ENCODE measurements at regions not wholly inside any gene's neighbourhood (a gene's known extent, or its start where the extent isn't known, plus 50 kb on each side); places are given as distances from the start of the nearest gene placed in this dataset.

DNA sequence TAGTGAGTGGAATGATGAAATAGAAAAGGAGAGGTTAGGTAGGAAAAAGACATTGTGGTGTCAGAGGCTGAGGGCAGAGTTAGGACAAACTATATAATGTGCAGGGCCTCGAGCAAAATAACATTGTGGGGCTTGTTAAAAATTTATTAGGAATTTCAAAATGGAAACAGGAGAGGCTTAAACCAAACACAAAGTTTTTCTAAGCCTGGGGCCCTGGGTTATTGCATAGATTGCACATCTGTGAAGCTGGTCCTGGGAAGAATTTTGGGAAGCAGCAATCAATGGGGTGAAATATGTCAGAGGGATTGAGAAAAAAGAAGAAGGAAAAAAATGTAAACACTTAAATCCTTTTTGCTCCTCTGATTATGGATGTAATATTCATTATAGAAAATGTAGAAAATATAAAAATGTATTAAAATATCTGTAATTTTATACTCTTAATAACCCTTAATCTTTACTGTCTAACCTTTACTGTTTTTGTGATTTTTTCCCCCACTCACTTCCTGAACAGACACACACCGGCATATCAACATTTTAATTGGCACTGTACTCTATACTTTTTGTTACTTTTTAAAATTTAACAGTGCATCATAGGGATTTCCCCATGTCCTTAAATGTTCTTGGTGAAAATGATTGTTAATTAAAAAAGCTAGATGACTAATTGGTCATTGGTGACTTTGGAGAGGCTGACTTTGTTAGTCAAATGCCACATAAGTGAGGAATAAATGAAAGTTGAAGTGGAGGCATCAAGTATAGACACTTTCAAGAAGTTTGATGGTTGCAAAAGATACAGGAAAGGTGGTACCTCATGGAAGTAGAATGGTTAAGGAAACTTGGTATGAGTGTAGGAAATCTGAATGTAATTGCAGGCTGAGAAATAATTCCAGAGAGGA lies 183.4 kb downstream of the NFKBIZ start:
- TF ChIP-seq, protein P1, sequence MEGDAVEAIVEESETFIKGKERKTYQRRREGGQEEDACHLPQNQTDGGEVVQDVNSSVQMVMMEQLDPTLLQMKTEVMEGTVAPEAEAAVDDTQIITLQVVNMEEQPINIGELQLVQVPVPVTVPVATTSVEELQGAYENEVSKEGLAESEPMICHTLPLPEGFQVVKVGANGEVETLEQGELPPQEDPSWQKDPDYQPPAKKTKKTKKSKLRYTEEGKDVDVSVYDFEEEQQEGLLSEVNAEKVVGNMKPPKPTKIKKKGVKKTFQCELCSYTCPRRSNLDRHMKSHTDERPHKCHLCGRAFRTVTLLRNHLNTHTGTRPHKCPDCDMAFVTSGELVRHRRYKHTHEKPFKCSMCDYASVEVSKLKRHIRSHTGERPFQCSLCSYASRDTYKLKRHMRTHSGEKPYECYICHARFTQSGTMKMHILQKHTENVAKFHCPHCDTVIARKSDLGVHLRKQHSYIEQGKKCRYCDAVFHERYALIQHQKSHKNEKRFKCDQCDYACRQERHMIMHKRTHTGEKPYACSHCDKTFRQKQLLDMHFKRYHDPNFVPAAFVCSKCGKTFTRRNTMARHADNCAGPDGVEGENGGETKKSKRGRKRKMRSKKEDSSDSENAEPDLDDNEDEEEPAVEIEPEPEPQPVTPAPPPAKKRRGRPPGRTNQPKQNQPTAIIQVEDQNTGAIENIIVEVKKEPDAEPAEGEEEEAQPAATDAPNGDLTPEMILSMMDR (IDR thresholded peaks at IDR 0.05; ENCODE audit: low read depth, low read length, missing control alignments): no peak
- no peak overlapping the region for H3K4me3 ChIP-seq (replicated peaks; ENCODE audit: low read depth, low read length)
- no peak for DNase-seq (ENCODE audit: extremely low read depth, low read depth)

DNA sequence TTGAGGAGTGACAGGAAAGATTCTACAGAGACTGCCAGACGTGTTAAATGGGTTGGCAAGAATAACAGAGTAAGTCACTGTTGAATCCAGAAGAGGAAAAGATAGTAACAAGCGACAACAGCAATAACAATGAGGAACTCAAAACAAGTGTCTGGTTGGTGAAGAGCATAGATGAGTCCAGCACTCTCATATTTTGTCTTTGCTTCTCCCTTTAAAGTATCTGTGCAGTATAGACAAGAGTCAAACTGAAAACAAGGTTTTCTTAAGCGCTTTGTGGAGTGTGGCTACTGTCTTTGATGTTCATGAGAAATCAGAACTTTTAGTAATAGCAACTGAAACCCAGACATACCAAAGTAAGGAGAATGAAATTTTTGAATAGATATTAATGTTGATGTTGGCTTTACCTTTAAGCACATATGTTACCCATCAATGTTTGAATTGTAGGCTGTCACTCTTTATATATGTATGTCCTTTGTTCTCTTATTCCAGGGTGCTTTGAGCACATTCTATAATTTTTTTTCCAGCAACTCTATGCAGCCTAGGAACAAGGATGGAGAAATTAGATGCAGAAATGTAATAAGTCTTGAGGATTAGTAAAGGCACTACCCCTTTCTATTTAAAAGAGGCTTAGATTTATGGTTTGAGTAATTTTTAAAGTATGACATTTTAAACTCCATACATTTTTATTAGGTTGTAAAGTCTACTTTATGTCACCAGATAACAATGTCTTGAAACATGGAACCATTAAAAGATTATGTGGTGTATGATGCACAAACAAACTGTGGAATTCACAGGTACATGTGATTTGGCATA lies 185.5 kb downstream of the NFKBIZ start:
- DNase-seq (ENCODE audit: extremely low read depth, low read depth): no peak
- no peak overlapping the region for H3K4me3 ChIP-seq (replicated peaks; ENCODE audit: low read depth, low read length)
- TF ChIP-seq, protein P1 (IDR thresholded peaks at IDR 0.05; ENCODE audit: low read depth, low read length, missing control alignments): no peak

DNA sequence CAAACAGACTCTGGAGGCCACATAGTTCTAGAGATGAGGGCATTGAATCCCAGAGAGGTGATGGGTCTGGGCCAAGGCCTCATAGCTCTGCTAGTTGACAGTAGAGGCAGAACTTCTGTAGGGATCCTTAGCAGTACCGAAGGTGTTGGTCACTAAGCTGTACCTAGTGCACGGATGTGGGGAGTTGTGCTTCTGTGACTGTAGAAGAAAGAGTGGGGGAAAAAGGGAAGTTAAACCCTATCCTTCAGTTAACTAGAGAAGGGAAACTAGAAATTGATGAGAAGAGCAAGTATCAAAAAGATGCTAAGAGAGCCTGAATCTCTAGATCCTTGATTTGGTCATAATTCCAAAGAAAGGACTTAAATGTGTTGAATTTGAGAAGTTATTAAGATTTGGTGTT lies 186.7 kb downstream of the NFKBIZ start:
- DNase-seq (ENCODE audit: extremely low read depth, low read depth): no peak
- H3K4me3 ChIP-seq (replicated peaks; ENCODE audit: low read depth, low read length): no peak overlapping the region
- TF ChIP-seq, protein P1 (IDR thresholded peaks at IDR 0.05; ENCODE audit: low read depth, low read length, missing control alignments): no peak

DNA sequence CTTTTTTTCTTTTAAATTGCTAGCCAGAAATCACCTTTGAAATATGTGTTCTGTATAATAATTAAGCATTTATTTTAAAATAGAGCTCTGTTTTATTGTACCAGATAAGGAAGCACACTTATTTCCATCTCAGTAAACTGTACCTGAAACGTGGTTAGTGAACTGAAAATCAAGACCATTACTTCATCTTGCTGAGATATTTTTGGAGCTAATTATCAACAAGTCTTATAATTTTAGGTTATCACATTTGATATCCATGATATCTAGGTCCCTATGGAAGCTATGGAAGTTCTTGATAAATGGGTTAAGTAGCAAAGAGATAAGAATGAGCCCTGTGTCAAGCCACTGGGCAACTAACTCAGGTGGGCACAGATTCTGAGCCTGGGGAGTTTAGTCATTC lies 187.2 kb downstream of the NFKBIZ start:
- H3K4me3 ChIP-seq (replicated peaks; ENCODE audit: low read depth, low read length): no peak overlapping the region
- TF ChIP-seq, protein P1 (IDR thresholded peaks at IDR 0.05; ENCODE audit: low read depth, low read length, missing control alignments): no peak
- no peak for DNase-seq (ENCODE audit: extremely low read depth, low read depth)

DNA sequence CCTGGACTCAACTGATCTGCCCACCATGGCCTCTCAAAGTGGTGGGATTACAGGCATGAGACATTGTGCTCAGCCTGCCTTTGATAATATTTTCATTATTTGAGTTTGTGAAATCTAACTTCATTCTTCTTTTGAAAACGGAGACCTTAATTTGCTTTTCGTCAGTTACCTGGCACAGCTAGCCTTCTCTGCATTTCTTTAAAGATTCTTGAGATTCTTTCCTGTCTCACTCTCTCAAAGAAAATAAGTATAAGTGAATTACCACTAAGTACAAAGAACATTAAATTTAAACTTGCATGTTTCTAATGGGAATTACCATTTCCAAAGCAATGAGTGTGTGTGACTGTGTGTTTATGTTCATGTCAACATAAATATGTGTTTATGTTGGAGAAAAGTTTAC lies 187.9 kb downstream of the NFKBIZ start:
- DNase-seq (ENCODE audit: extremely low read depth, low read depth): no peak

DNA sequence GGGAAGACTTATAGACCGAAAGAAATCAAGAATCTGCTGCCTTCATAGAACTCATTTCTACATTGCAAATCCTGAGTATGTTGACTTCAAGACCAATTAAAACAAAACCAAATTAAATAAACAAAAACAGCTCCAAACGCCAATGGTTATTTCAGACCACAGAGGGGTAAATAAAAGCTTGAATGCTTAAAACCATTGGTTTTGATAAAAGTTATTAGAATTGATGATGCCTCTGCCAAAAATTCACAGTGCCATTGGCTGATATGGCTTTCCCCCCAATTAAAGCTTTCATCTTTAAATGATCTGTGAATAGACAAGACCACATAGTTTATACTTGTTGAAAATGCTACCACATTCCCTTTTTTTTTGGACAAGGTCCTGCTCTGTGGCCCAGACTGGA lies 188.5 kb downstream of the NFKBIZ start:
- TF ChIP-seq, protein P1 (IDR thresholded peaks at IDR 0.05; ENCODE audit: low read depth, low read length, missing control alignments): no peak
- H3K4me3 ChIP-seq (replicated peaks; ENCODE audit: low read depth, low read length): no peak overlapping the region
- DNase-seq (ENCODE audit: extremely low read depth, low read depth): no peak

More for the DNA sequence above, 187.9 kb downstream of the NFKBIZ start:
- TF ChIP-seq, protein P1 (IDR thresholded peaks at IDR 0.05; ENCODE audit: low read depth, low read length, missing control alignments): no peak
- no peak overlapping the region for H3K4me3 ChIP-seq (replicated peaks; ENCODE audit: low read depth, low read length)

All from HFF-Myc (cell line).